ENCODE measurements at regions not wholly inside any gene's neighbourhood (a gene's known extent, or its start where the extent isn't known, plus 50 kb on each side); places are given as distances from the start of the nearest gene placed in this dataset.

DNA sequence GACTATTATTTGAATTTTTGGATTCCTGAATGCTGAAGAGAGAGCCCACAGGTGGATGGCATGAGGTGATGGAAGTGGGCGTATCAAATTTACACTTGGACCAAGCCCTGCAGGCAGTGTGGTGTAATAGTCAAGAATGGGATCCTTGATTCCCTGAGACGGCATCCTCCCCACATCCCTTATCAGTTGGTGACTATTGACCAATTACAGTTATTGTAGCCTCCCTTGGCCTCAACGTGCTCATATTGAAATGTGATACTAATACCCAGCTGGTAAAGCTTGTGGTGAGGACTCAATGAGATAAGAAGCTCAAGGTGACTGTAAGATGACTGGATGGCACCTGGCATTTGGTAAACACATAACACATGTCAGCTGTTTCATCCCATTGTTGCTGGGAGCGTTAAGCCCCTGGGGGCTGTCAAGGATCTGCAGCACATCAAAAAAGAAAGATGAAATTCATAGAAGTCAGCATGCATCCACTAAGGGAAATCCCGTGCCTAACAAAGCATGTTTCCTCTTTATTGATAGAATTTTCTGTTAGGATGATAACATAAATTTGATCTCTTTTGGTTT, 65.6 kb upstream of the IRX2 start:
- intact Hi-C loops (cut with micrococcal nuclease): no loop called here
- Histone ChIP-seq H3K9me3 (ENCODE audit: control extremely low read depth in 1 of 3, control insufficient read depth in 2 of 3, insufficient read depth in 1 of 3, low read length in 2 of 3) (peaks cover 0 to 20% (median 0%) of the 10 kb centered on the region in 3 donors), H3K4me1 (ENCODE audit: control insufficient read depth in 2 of 2, insufficient read depth in 2 of 2, low read length in 2 of 2) (no peaks in the 10 kb centered on the region), H3K79me2 (ENCODE audit: control insufficient read depth, insufficient read depth, low read length) (no peaks in the 10 kb centered on the region), H3K27me3 (replicated peaks in 1 of 4; ENCODE audit: control extremely low read depth in 1 of 4, control insufficient read depth in 3 of 4, insufficient read depth in 4 of 4, low read length in 3 of 4) (no peaks in the 10 kb centered on the region), H4K20me1 (ENCODE audit: control insufficient read depth, insufficient read depth, low read length, poor library complexity, severe bottlenecking) (no peaks in the 10 kb centered on the region), H3K27ac (ENCODE audit: low read length in 2 of 2) (no peak overlapping the region), H3K9ac (ENCODE audit: low read length) (no peak overlapping the region), H3K4me2 (replicated peaks; ENCODE audit: low read depth, low read length, poor library complexity, severe bottlenecking) (no peak overlapping the region), H3K36me3 (replicated peaks in 1 of 2; ENCODE audit: control extremely low read depth in 1 of 2, control insufficient read depth in 1 of 2, extremely low read depth in 1 of 2, insufficient read depth in 2 of 2, low read length in 1 of 2) (no peaks in the 10 kb centered on the region), H3K4me3 (ENCODE audit: control extremely low read depth in 1 of 5, extremely low read depth in 1 of 5, insufficient read depth in 1 of 5, low read depth in 2 of 5, low read length in 4 of 5) (no peak overlapping the region), H2AFZ (ENCODE audit: insufficient read depth, low read depth, low read length, poor library complexity, severe bottlenecking) (no peak overlapping the region)
- H3K27ac Mint-ChIP-seq: no peak overlapping the region
- TF ChIP-seq, protein P1, sequence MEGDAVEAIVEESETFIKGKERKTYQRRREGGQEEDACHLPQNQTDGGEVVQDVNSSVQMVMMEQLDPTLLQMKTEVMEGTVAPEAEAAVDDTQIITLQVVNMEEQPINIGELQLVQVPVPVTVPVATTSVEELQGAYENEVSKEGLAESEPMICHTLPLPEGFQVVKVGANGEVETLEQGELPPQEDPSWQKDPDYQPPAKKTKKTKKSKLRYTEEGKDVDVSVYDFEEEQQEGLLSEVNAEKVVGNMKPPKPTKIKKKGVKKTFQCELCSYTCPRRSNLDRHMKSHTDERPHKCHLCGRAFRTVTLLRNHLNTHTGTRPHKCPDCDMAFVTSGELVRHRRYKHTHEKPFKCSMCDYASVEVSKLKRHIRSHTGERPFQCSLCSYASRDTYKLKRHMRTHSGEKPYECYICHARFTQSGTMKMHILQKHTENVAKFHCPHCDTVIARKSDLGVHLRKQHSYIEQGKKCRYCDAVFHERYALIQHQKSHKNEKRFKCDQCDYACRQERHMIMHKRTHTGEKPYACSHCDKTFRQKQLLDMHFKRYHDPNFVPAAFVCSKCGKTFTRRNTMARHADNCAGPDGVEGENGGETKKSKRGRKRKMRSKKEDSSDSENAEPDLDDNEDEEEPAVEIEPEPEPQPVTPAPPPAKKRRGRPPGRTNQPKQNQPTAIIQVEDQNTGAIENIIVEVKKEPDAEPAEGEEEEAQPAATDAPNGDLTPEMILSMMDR (IDR thresholded peaks at IDR 0.05): no peak
- TF ChIP-seq EZH2 (IDR thresholded peaks at IDR 0.05; ENCODE audit: borderline replicate concordance, insufficient read depth, low read depth, low read length, poor library complexity, severe bottlenecking): no peak
- H3K4me1 Mint-ChIP-seq: no peaks in the 10 kb centered on the region
- H3K9me3 Mint-ChIP-seq (ENCODE audit: insufficient read depth): peaks cover 7% of the 10 kb centered on the region
- ATAC-seq (ENCODE audit: low read depth) (no peak), DNase-seq (no peak)
- no peak overlapping the region for H3K4me3 Mint-ChIP-seq
- H3K27me3 Mint-ChIP-seq: no peaks in the 10 kb centered on the region
- ChIA-PET CTCF (no interaction called here), POLR2A (no interaction called here)
- 80% methylated on average over 1 of the region's 5 CpGs for WGBS (ENCODE audit: insufficient coverage)

DNA sequence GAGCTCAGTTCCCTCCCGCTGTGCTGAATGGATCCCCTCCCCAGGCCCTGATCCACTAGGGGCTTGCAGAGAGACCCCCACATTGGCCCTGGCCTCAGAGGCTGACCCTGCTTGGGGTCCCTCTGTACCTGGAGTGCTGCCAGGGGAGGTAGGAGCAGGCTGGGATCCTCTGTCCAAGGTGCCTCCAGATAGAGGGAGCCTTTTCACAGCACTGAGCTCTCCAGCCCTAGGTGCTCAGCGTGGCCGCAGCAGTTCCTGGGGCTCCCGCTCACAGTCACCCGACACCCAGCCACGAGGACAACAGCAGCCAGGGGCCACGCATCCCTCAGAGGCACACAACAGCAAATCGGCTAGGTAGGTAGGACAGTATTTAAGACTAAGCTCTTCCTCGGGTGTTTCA, 62.2 kb upstream of the IRX2 start:
- peaks cover 0 to 14% (median 0%) of the 10 kb centered on the region in 3 donors for H3K9me3 ChIP-seq (ENCODE audit: control extremely low read depth in 1 of 3, control insufficient read depth in 2 of 3, insufficient read depth in 1 of 3, low read length in 2 of 3)
- no peaks in the 10 kb centered on the region for H4K20me1 ChIP-seq (ENCODE audit: control insufficient read depth, insufficient read depth, low read length, poor library complexity, severe bottlenecking)
- H3K27ac ChIP-seq (ENCODE audit: low read length in 2 of 2): no peak overlapping the region
- no peaks in the 10 kb centered on the region for H3K27me3 Mint-ChIP-seq
- H2AFZ ChIP-seq (ENCODE audit: insufficient read depth, low read depth, low read length, poor library complexity, severe bottlenecking): no peak overlapping the region
- H3K4me3 Mint-ChIP-seq: no peak overlapping the region
- no peak overlapping the region for H3K4me3 ChIP-seq (ENCODE audit: control extremely low read depth in 1 of 5, extremely low read depth in 1 of 5, insufficient read depth in 1 of 5, low read depth in 2 of 5, low read length in 4 of 5)
- intact Hi-C loops (cut with micrococcal nuclease): no loop called here
- peaks cover 4% of the 10 kb centered on the region for H3K9me3 Mint-ChIP-seq (ENCODE audit: insufficient read depth)
- no peak overlapping the region for H3K4me2 ChIP-seq (replicated peaks; ENCODE audit: low read depth, low read length, poor library complexity, severe bottlenecking)
- POLR2A ChIA-PET: no interaction called here
- no peak overlapping the region for H3K9ac ChIP-seq (ENCODE audit: low read length)
- CTCF ChIA-PET: no interaction called here
- no peaks in the 10 kb centered on the region for H3K36me3 ChIP-seq (replicated peaks in 1 of 2; ENCODE audit: control extremely low read depth in 1 of 2, control insufficient read depth in 1 of 2, extremely low read depth in 1 of 2, insufficient read depth in 2 of 2, low read length in 1 of 2)
- no peaks in the 10 kb centered on the region for H3K4me1 Mint-ChIP-seq
- no peak for TF ChIP-seq EZH2 (IDR thresholded peaks at IDR 0.05; ENCODE audit: borderline replicate concordance, insufficient read depth, low read depth, low read length, poor library complexity, severe bottlenecking)
- TF ChIP-seq, protein P1 (IDR thresholded peaks at IDR 0.05): no peak
- ATAC-seq (ENCODE audit: low read depth) (no peak), DNase-seq (no peak)
- H3K4me1 ChIP-seq (ENCODE audit: control insufficient read depth in 2 of 2, insufficient read depth in 2 of 2, low read length in 2 of 2): no peaks in the 10 kb centered on the region
- no peak overlapping the region for H3K27ac Mint-ChIP-seq
- 76% methylated on average over 6 of the region's 9 CpGs for WGBS (ENCODE audit: insufficient coverage)
- H3K79me2 ChIP-seq (ENCODE audit: control insufficient read depth, insufficient read depth, low read length): no peaks in the 10 kb centered on the region
- H3K27me3 ChIP-seq (replicated peaks in 1 of 4; ENCODE audit: control extremely low read depth in 1 of 4, control insufficient read depth in 3 of 4, insufficient read depth in 4 of 4, low read length in 3 of 4): no peaks in the 10 kb centered on the region
